ENCODE measurements at regions not wholly inside any gene's neighbourhood (a gene's known extent, or its start where the extent isn't known, plus 50 kb on each side); places are given as distances from the start of the nearest gene placed in this dataset.

- TF ChIP-seq, protein P1, sequence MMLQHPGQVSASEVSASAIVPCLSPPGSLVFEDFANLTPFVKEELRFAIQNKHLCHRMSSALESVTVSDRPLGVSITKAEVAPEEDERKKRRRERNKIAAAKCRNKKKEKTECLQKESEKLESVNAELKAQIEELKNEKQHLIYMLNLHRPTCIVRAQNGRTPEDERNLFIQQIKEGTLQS (CRISPR knock-in tag; conservative IDR thresholded peaks at IDR 0.05), result no peak
- TF ChIP-seq HMGA2 (CRISPR knock-in tag; IDR thresholded peaks at IDR 0.05) (no peak), TEAD1 (CRISPR knock-in tag; IDR thresholded peaks at IDR 0.05) (no peak)
Measured at GRCh38 chr10:124212702-124213101, 119.3 kb upstream of the CHST15 start (continued).

- DNase-seq (ENCODE audit: low spot score), result no peak
- H3K4me3 Mint-ChIP-seq, result no peak overlapping the region
- H3K36me3 Mint-ChIP-seq, result 0 out of 2 replicates have a peak, but pooled peaks cover under 1% of the 10 kb centered on the region
- ATAC-seq, result no peak
- TF ChIP-seq, protein P2, sequence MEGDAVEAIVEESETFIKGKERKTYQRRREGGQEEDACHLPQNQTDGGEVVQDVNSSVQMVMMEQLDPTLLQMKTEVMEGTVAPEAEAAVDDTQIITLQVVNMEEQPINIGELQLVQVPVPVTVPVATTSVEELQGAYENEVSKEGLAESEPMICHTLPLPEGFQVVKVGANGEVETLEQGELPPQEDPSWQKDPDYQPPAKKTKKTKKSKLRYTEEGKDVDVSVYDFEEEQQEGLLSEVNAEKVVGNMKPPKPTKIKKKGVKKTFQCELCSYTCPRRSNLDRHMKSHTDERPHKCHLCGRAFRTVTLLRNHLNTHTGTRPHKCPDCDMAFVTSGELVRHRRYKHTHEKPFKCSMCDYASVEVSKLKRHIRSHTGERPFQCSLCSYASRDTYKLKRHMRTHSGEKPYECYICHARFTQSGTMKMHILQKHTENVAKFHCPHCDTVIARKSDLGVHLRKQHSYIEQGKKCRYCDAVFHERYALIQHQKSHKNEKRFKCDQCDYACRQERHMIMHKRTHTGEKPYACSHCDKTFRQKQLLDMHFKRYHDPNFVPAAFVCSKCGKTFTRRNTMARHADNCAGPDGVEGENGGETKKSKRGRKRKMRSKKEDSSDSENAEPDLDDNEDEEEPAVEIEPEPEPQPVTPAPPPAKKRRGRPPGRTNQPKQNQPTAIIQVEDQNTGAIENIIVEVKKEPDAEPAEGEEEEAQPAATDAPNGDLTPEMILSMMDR (IDR thresholded peaks at IDR 0.05), result no peak
- TF ChIP-seq USF2 (CRISPR knock-in tag; IDR thresholded peaks at IDR 0.05) (no peak), NFYB (CRISPR knock-in tag; conservative IDR thresholded peaks at IDR 0.05; ENCODE audit: low read depth) (no peak), ZNF671 (CRISPR knock-in tag; IDR thresholded peaks at IDR 0.05) (no peak), ZNF317 (CRISPR knock-in tag; IDR thresholded peaks at IDR 0.05; ENCODE audit: borderline replicate concordance, low read depth) (no peak), ZNF121 (CRISPR knock-in tag; IDR thresholded peaks at IDR 0.05) (no peak), ZNF219 (CRISPR knock-in tag; IDR thresholded peaks at IDR 0.05; ENCODE audit: borderline replicate concordance) (no peak), SMAD3 (CRISPR knock-in tag; IDR thresholded peaks at IDR 0.05; ENCODE audit: borderline replicate concordance) (no peak), ZNF532 (CRISPR knock-in tag; IDR thresholded peaks at IDR 0.05; ENCODE audit: borderline replicate concordance) (no peak), RELA (CRISPR knock-in tag; IDR thresholded peaks at IDR 0.05; ENCODE audit: borderline replicate concordance) (no peak), ZNF423 (CRISPR knock-in tag; IDR thresholded peaks at IDR 0.05) (no peak), FOXP1 (CRISPR knock-in tag; IDR thresholded peaks at IDR 0.05; ENCODE audit: borderline replicate concordance) (no peak), ZNF232 (CRISPR knock-in tag; IDR thresholded peaks at IDR 0.05) (no peak), CREB1 (CRISPR knock-in tag; IDR thresholded peaks at IDR 0.05) (no peak)
- TF ChIP-seq, protein P3, sequence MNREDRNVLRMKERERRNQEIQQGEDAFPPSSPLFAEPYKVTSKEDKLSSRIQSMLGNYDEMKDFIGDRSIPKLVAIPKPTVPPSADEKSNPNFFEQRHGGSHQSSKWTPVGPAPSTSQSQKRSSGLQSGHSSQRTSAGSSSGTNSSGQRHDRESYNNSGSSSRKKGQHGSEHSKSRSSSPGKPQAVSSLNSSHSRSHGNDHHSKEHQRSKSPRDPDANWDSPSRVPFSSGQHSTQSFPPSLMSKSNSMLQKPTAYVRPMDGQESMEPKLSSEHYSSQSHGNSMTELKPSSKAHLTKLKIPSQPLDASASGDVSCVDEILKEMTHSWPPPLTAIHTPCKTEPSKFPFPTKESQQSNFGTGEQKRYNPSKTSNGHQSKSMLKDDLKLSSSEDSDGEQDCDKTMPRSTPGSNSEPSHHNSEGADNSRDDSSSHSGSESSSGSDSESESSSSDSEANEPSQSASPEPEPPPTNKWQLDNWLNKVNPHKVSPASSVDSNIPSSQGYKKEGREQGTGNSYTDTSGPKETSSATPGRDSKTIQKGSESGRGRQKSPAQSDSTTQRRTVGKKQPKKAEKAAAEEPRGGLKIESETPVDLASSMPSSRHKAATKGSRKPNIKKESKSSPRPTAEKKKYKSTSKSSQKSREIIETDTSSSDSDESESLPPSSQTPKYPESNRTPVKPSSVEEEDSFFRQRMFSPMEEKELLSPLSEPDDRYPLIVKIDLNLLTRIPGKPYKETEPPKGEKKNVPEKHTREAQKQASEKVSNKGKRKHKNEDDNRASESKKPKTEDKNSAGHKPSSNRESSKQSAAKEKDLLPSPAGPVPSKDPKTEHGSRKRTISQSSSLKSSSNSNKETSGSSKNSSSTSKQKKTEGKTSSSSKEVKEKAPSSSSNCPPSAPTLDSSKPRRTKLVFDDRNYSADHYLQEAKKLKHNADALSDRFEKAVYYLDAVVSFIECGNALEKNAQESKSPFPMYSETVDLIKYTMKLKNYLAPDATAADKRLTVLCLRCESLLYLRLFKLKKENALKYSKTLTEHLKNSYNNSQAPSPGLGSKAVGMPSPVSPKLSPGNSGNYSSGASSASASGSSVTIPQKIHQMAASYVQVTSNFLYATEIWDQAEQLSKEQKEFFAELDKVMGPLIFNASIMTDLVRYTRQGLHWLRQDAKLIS (CRISPR knock-in tag; IDR thresholded peaks at IDR 0.05; ENCODE audit: borderline replicate concordance), result no peak
- TF ChIP-seq, protein P4, sequence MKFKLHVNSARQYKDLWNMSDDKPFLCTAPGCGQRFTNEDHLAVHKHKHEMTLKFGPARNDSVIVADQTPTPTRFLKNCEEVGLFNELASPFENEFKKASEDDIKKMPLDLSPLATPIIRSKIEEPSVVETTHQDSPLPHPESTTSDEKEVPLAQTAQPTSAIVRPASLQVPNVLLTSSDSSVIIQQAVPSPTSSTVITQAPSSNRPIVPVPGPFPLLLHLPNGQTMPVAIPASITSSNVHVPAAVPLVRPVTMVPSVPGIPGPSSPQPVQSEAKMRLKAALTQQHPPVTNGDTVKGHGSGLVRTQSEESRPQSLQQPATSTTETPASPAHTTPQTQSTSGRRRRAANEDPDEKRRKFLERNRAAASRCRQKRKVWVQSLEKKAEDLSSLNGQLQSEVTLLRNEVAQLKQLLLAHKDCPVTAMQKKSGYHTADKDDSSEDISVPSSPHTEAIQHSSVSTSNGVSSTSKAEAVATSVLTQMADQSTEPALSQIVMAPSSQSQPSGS (CRISPR knock-in tag; IDR thresholded peaks at IDR 0.05; ENCODE audit: borderline replicate concordance, low read depth), result no peak
- TF ChIP-seq, protein P1 (CRISPR knock-in tag; conservative IDR thresholded peaks at IDR 0.05), result no peak
- CTCF ChIA-PET, result no interaction called here
- no peak overlapping the region for H3K27ac Mint-ChIP-seq
- POLR2A ChIA-PET, result no interaction called here
- H3K9me3 Mint-ChIP-seq, result peaks cover 30% of the 10 kb centered on the region
- no peaks in the 10 kb centered on the region; the same call in 1 of the 2 replicates for H3K27me3 Mint-ChIP-seq (ENCODE audit: low read depth)
- H3K4me1 Mint-ChIP-seq, result no peaks in the 10 kb centered on the region
Measured at GRCh38 chr10:124211921-124212320, 118.5 kb upstream of the CHST15 start.

All from WTC11 (cell line).